HG03457 (cell line): ENCODE measurements at regions not wholly inside any gene's neighbourhood (a gene's known extent, or its start where the extent isn't known, plus 50 kb on each side); places are given as distances from the start of the nearest gene placed in this dataset.

ENCODE experiments used
- ATAC-seq: cut with Tn5 transposase; IDR thresholded peaks from one replicate; pipeline ENCODE4 v1.9.1; 2021; ENCODE audit warnings: moderate number of reproducible peaks; ENCODE audit not compliant: unreplicated experiment

- ATAC-seq = no peak
Measured at GRCh38 chr9:2307480-2307879, 292.3 kb downstream of the SMARCA2 start.

- ATAC-seq = no peak
Measured at GRCh38 chr9:2311920-2312319, 296.8 kb downstream of the SMARCA2 start.

GRCh38 chr9:2313512-2313911 is 298.4 kb downstream of the SMARCA2 start:
- no peak for ATAC-seq

- ATAC-seq = no peak
Measured at GRCh38 chr9:2317591-2317990, 302.4 kb downstream of the SMARCA2 start.

GRCh38 chr9:2319421-2319820 is 302.2 kb upstream of the VLDLR start:
- no peak for ATAC-seq

- ATAC-seq = no peak
Measured at GRCh38 chr9:2320114-2320513, 301.5 kb upstream of the VLDLR start.

GRCh38 chr9:2320632-2321031 is 301.0 kb upstream of the VLDLR start:
- ATAC-seq = no peak

- ATAC-seq = no peak
Measured at GRCh38 chr9:2321523-2322148, 300.0 kb upstream of the VLDLR start.

- ATAC-seq = no peak
Measured at GRCh38 chr9:2324742-2325141, 296.8 kb upstream of the VLDLR start.

GRCh38 chr9:2332663-2333062 is 288.9 kb upstream of the VLDLR start:
- no peak for ATAC-seq

GRCh38 chr9:2335260-2335659 is 286.3 kb upstream of the VLDLR start:
- ATAC-seq = no peak

GRCh38 chr9:2336055-2336454 is 285.5 kb upstream of the VLDLR start:
- ATAC-seq = no peak

- no peak for ATAC-seq
Measured at GRCh38 chr9:2337131-2337530, 284.5 kb upstream of the VLDLR start.

- no peak for ATAC-seq
Measured at GRCh38 chr9:2337627-2338026, 284.0 kb upstream of the VLDLR start.

GRCh38 chr9:2338777-2339365 is 282.7 kb upstream of the VLDLR start:
- no peak for ATAC-seq

GRCh38 chr9:2339416-2339815 is 282.2 kb upstream of the VLDLR start:
- ATAC-seq = no peak

- ATAC-seq = no peak
Measured at GRCh38 chr9:2340046-2340760, 281.4 kb upstream of the VLDLR start.

GRCh38 chr9:2341126-2341525 is 280.5 kb upstream of the VLDLR start:
- ATAC-seq = no peak

- no peak for ATAC-seq
Measured at GRCh38 chr9:2341956-2342355, 279.6 kb upstream of the VLDLR start.

GRCh38 chr9:2343756-2344155 is 277.8 kb upstream of the VLDLR start:
- no peak for ATAC-seq

GRCh38 chr9:2344436-2344835 is 277.2 kb upstream of the VLDLR start:
- ATAC-seq = no peak

GRCh38 chr9:2345013-2345412 is 276.6 kb upstream of the VLDLR start:
- no peak for ATAC-seq
